ENCODE measurements at regions not wholly inside any gene's neighbourhood (a gene's known extent, or its start where the extent isn't known, plus 50 kb on each side); places are given as distances from the start of the nearest gene placed in this dataset.
A peak's percentile ranks its signal among the peaks of the same experiment; 100 is the strongest.

- Histone ChIP-seq H4K20me1 (ENCODE audit: insufficient read depth, low read length) (no peaks in the 10 kb centered on the region), H3K9ac (ENCODE audit: insufficient read depth, low read depth, low read length) (no peak overlapping the region), H3K79me2 (ENCODE audit: insufficient read depth, low read length) (no peaks in the 10 kb centered on the region), H3K9me3 (ENCODE audit: low read length) (no peaks in the 10 kb centered on the region), H2AFZ (ENCODE audit: low read length) (no peak overlapping the region), H3K27me3 (ENCODE audit: control insufficient read depth in 1 of 2, insufficient read depth in 2 of 2, low read length in 2 of 2) (no peaks in the 10 kb centered on the region), H3K27ac (ENCODE audit: extremely low read length, insufficient read depth, low read length) (no peak overlapping the region), H3K4me2 (ENCODE audit: low read depth, low read length) (no peak overlapping the region), H3K4me3 (replicated peaks in 1 of 3; ENCODE audit: insufficient read depth in 1 of 3, low read depth in 2 of 3, low read length in 3 of 3) (no peak overlapping the region), H3K36me3 (replicated peaks in 1 of 2; ENCODE audit: control insufficient read depth in 1 of 2, insufficient read depth in 2 of 2, low read length in 2 of 2) (no peaks in the 10 kb centered on the region), H3K4me1 (ENCODE audit: insufficient read depth, low read length) (no peaks in the 10 kb centered on the region)
- no peak for TF ChIP-seq ZNF549 (CRISPR knock-in tag; IDR thresholded peaks at IDR 0.05)
- TF ChIP-seq CREB1 (IDR thresholded peaks at IDR 0.05) = 0 out of 2 replicates have a peak, but pooled peaks have one; percentile 11
- TF ChIP-seq CREB1 (CRISPR knock-in tag; IDR thresholded peaks at IDR 0.05) = no peak
- ATAC-seq (no peak), FAIRE-seq (no peak), DNase-seq (ENCODE audit: low spot score) (no peak)
- no TSS peak for BruUV-seq (replicated peaks)
- CTCF ChIA-PET (ENCODE audit: low intra/inter-chr PET ratio, low total read pairs) = no interaction called here
- intact Hi-C loops (cut with micrococcal nuclease; ENCODE audit: unreplicated experiment) = no loop called here
- WGBS (ENCODE audit: low lambda C conversion rate) = 58% methylated on average over 3 of the region's 3 CpGs
- POLR2A ChIA-PET = no interaction called here
- in situ Hi-C loops (cut with HindIII; ENCODE audit: extremely low pct_ligation_motif_present, low pct_unique_long_range_greater_than_20kb) = no loop called here
Observed at GRCh38 chr4:181427076-181427475, 816.1 kb upstream of the TENM3 start.

GRCh38 chr4:181431006-181431405 lies 812.2 kb upstream of the TENM3 start:
- DNase-seq (ENCODE audit: low spot score) (no peak), FAIRE-seq (no peak), ATAC-seq (no peak)
- Histone ChIP-seq H3K27ac (ENCODE audit: extremely low read length, insufficient read depth, low read length) (no peak overlapping the region), H4K20me1 (ENCODE audit: insufficient read depth, low read length) (no peaks in the 10 kb centered on the region), H3K36me3 (replicated peaks in 1 of 2; ENCODE audit: control insufficient read depth in 1 of 2, insufficient read depth in 2 of 2, low read length in 2 of 2) (no peaks in the 10 kb centered on the region), H3K4me1 (ENCODE audit: insufficient read depth, low read length) (no peaks in the 10 kb centered on the region), H3K9me3 (ENCODE audit: low read length) (no peaks in the 10 kb centered on the region), H3K27me3 (ENCODE audit: control insufficient read depth in 1 of 2, insufficient read depth in 2 of 2, low read length in 2 of 2) (no peaks in the 10 kb centered on the region), H3K9ac (ENCODE audit: insufficient read depth, low read depth, low read length) (no peak overlapping the region), H3K4me3 (replicated peaks in 1 of 3; ENCODE audit: insufficient read depth in 1 of 3, low read depth in 2 of 3, low read length in 3 of 3) (no peak overlapping the region), H3K79me2 (ENCODE audit: insufficient read depth, low read length) (no peaks in the 10 kb centered on the region), H2AFZ (ENCODE audit: low read length) (no peak overlapping the region), H3K4me2 (ENCODE audit: low read depth, low read length) (no peak overlapping the region)
- no TSS peak for BruUV-seq (replicated peaks)
- intact Hi-C loops (cut with micrococcal nuclease; ENCODE audit: unreplicated experiment) = no loop called here
- 13% methylated on average over 1 of the region's 1 CpG for WGBS (ENCODE audit: low lambda C conversion rate)
- in situ Hi-C loops (cut with HindIII; ENCODE audit: extremely low pct_ligation_motif_present, low pct_unique_long_range_greater_than_20kb) = no loop called here
- ChIA-PET POLR2A (no interaction called here), CTCF (ENCODE audit: low intra/inter-chr PET ratio, low total read pairs) (no interaction called here)
- TF ChIP-seq GMEB2 (CRISPR knock-in tag; IDR thresholded peaks at IDR 0.05; ENCODE audit: low read depth) (no peak), ZNF124 (CRISPR knock-in tag; IDR thresholded peaks at IDR 0.05) (no peak), SMARCE1 (IDR thresholded peaks at IDR 0.05; ENCODE audit: borderline replicate concordance) (no peak), HOMEZ (CRISPR knock-in tag; IDR thresholded peaks at IDR 0.05; ENCODE audit: low read depth) (no peak), ZNF550 (CRISPR knock-in tag; IDR thresholded peaks at IDR 0.05; ENCODE audit: borderline replicate concordance) (no peak), PPARG (CRISPR knock-in tag; conservative IDR thresholded peaks at IDR 0.05) (no peak), ZC3H4 (CRISPR knock-in tag; IDR thresholded peaks at IDR 0.05; ENCODE audit: borderline replicate concordance) (no peak), NCOA5 (CRISPR knock-in tag; IDR thresholded peaks at IDR 0.05) (no peak), AKNA (CRISPR knock-in tag; IDR thresholded peaks at IDR 0.05; ENCODE audit: borderline replicate concordance) (no peak)

Data from HepG2 (cell line).